Head of caudate nucleus (tissue), 42 donors: ENCODE measurements at regions not wholly inside any gene's neighbourhood (a gene's known extent, or its start where the extent isn't known, plus 50 kb on each side); places are given as distances from the start of the nearest gene placed in this dataset.
"Not testable (repeated sequence)": the region's sequence is repeated elsewhere in the genome, so short reads cannot be mapped to it uniquely, and the experiment has no call there.

Experiments used
- DNase-seq, 42 donors: peaks; one replicate each; pipeline versions ENCODE4 v3.0.0 to v3.0.0-alpha.2; 2020 to 2021; ENCODE audit warnings: mixed read lengths in 7 of 42
- intact Hi-C: fragments of 100-400 bp; cut with DNase I; formaldehyde crosslinking; loops from one replicate; pipeline ENCODE4 v1.15.0; 2022

DNA sequence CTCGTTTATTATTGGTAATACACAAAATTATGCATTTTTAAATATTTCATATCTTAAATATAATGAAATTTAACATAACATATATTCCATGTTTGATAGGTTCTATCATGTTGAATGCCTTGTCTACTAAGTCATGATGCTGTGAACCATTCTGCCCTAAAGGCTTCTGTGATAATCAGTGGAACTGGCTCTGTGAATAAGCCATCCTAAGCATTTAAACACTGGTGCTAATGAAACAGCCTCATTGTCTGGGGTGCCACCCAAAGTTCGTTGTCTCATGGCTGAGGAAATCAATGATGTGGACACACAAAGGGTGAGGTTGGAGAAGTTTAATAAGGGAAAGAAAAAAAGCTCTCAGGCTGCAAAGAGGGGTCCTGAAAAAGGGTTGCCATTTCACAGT, 264.7 kb upstream of the ZRANB2 start:
- intact Hi-C loops, result no loop called here
- no peak for DNase-seq

- intact Hi-C loops, result no loop called here
- no peak for DNase-seq
Measured at GRCh38 chr1:71343686-71344416, 263.0 kb upstream of the ZRANB2 start.

GRCh38 chr1:71339238-71339637, 258.4 kb upstream of the ZRANB2 start:
- DNase-seq, result no peak
- intact Hi-C loops, result no loop called here

DNA sequence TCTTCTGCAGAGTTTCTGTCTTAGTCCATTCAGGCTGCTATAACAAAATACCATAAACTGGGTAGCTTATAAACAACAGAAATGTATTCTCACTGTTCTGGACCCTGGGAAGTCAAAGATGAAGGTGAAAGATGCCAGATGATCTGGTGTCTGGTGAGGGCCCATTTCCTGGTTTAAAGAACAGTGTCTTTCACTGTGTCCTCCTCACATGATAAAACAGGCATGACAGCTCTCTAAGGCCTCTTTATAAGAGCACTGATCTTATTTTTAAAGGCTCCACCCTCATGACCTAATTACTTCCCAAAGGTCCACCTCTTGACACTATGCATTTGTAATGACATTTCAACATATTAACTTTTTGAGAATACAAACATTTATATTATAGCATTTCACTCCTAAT, 250.2 kb upstream of the ZRANB2 start:
- intact Hi-C loops, result no loop called here

DNA sequence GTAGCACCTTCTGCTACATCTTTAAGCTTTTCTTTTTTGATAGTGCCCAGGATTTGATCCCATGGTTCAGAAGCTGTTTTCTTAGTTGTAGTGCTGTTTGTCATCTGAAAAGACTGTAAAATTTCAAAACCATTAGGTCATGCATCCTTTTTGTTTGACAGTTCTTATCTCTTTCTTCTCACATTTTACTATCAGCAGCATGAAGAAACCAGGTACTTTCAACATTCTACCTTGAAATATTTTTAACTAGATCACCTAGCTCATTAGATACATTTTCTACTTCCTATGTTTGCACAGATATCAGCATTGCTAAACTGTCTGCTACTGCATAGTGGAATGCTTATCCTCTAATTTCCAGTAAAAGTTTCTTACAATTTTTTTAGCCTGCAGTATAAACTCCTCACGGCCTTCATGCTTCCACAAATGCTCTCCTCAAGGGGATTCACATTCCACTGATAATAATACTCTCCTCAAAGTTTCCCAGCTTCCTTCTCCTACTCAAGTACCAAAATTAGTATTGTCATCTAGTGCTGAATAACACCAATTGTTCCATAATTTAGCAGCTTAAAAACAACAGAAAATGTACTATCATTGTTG, 243.9 kb upstream of the ZRANB2 start:
- DNase-seq, result no peak
- intact Hi-C loops, result no loop called here

More for the DNA sequence above, 250.2 kb upstream of the ZRANB2 start:
- DNase-seq, result no peak

GRCh38 chr1:71312545-71312944, 231.7 kb upstream of the ZRANB2 start:
- no peak for DNase-seq
- intact Hi-C loops, result no loop called here

DNA sequence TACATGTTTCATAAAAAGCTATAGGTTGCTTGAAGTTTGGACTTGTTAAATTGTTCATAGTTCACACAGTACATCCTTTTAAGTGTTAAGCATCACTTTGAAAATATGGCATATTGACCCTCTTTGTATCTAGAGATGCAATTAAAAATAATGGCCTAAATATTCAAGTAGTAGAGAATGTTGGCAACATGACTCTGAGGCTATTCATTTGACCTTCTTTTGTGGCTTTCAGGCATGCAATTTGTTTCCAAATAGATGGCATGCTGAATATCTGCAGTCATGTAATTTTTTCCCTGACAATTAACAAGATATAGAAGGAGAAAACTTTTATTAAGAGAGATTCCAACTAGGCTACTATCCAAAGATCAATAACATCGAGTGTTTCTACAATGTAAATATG, 230.5 kb upstream of the ZRANB2 start:
- intact Hi-C loops, result no loop called here
- no peak for DNase-seq

- peak in 16 of 42 donors; percentile 2 to 67 (median 20) for DNase-seq
- intact Hi-C loops, result no loop called here
Measured at GRCh38 chr1:71307451-71307850, 226.6 kb upstream of the ZRANB2 start.

- intact Hi-C loops, result no loop called here
- peak in 2 of 42 donors; percentile 4 to 7 for DNase-seq
Measured at GRCh38 chr1:71304125-71304524, 223.3 kb upstream of the ZRANB2 start.

- no peak for DNase-seq
- intact Hi-C loops, result no loop called here
Measured at GRCh38 chr1:71303617-71304041, 222.8 kb upstream of the ZRANB2 start.

- intact Hi-C loops, result no loop called here
- no peak for DNase-seq
Measured at GRCh38 chr1:71298633-71299032, 217.8 kb upstream of the ZRANB2 start.

DNA sequence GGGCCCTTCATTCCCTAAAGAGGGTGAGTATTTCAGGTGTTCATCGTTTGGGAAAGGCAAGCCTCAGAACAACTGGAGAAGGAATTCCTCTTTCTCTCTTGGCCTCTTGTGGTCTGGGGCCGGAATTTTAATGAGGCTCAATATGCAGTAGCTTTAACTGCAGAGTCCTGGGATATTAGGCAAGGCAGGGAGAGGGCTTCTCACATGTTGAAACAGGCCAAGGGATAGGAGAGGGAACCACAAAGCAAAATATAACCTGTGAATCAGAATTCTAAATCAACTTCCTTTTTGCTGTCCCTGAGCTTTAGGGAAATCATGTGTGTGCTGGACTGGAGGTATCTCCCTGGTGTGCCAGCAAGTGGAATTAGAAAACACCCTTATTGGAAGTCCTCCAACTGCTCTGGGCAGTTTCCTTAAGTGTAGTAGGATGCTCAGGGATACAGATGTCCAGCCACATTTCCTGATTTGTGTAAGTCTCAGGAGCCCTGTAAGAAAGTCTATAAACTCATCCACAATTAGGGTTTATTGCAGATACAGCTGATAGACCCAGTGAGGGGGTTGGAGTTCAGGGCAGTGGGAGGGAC, 215.8 kb upstream of the ZRANB2 start:
- DNase-seq, result no peak
- intact Hi-C loops, result no loop called here

DNA sequence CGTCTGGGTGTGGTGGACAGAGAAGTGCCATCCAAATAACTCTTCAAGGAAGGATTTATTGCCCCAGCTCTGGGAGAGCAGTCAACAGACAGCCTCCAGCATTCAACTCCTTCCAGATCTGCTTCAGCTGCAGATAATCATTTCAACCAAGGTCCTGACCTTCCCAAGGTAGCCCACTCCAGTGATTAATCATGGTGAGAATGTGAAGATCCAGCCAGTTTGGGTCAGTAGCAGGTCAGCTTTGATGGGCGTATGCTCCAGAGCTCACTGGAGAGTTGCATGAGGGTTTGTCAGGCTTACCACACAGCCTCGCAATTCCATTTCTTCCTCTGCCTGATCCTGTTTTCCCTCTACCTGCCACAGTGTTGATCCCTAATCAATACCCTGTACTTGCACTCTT, 214.5 kb upstream of the ZRANB2 start:
- intact Hi-C loops, result no loop called here

GRCh38 chr1:71294178-71294577, 213.3 kb upstream of the ZRANB2 start:
- intact Hi-C loops, result no loop called here
- DNase-seq, result peak in 1 of 42 donors; percentile 7

More for the DNA sequence above, 214.5 kb upstream of the ZRANB2 start:
- no peak for DNase-seq

DNA sequence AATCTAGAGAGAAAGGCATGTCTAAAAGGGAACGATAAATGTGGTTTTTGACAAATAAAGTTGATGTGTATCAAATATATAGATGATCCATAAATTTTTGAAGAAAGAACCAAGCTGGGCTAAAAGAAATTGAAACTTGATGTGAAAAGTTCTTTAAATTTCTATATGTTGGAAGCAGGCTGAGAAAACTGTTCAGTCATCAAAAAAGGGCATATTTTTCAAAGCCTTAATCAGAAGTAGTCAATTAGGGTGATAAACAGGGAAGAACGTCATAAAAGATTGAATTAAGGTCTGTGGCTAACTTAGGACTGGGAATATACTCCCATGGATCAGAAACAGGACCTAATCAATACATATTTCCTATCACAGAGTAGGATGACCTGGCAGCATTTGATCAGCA, 211.4 kb upstream of the ZRANB2 start:
- DNase-seq, result no peak
- intact Hi-C loops, result no loop called here

GRCh38 chr1:71290506-71291237, 209.8 kb upstream of the ZRANB2 start:
- DNase-seq, intact Hi-C loops: not testable (repeated sequence)

- no peak for DNase-seq
- intact Hi-C loops, result no loop called here
Measured at GRCh38 chr1:71285529-71285928, 204.7 kb upstream of the ZRANB2 start.

- intact Hi-C loops, result no loop called here
- no peak for DNase-seq
Measured at GRCh38 chr1:71276466-71276865, 195.6 kb upstream of the ZRANB2 start.

DNA sequence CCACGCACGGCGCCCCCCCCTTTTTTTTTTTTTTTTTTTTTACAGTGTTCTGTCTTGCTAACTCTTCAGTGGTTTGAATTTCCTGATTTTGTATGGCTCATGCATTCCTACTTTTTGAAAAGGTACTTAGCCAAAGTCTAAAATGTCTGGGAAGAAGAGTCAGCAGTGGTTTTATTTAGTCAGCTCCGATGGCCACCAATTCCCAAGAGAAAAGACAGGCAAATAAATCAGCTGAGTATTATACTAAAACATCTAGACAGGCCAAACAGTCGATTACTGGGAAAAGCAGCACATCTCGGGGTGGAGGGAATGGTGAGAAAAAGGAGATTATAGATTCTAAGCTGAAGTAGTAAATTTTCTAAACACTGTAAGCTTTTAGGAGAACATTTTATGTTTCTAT, 192.5 kb upstream of the ZRANB2 start:
- intact Hi-C loops, result no loop called here
- DNase-seq, result no peak

DNA sequence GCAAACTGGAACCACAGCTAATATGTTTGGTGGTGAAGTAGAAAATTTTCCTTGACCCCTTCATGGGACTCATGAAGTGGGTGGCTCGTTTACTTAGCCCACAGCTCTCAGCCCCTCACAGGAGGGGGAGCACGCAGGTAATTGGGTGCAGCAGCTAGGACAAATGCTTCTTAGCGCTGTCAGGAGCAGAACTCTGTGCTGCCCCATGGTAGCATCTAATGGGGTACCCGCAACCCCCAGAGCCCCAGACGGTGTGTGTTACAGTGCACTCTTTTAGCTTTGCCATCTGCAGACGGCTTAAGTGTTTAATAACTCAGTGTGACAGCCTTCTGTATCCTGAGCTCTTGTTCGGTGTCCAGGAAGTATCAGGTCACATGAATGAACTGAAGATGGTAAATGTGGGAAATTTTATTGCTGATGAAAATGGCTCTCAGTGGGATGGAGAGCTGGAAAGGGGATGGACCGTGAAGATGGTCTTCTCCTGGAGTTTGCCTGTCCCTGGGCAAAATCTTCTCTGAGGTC, 189.6 kb upstream of the ZRANB2 start:
- DNase-seq, result no peak
- intact Hi-C loops, result no loop called here
